ENCODE measurements at regions not wholly inside any gene's neighbourhood (a gene's known extent, or its start where the extent isn't known, plus 50 kb on each side); places are given as distances from the start of the nearest gene placed in this dataset.

DNA sequence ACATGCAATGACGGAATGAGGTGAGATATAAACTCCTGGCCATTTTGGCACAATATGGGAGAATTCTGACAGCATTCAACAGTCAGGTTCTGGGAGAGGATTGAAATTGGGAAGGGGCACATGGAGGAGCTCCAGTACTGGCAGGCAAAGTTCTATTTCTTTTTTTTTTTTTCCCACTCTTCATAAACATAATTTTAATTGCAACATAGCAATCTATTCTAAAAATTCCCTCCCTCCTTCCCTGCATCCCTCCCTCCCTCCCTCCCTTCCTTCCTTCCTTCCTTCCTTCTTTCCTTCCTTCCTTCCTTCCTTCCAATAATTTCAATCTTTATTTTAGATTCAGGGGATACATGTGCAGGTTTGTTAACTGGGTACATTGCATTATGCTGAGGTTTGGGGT, 93.2 kb downstream of the PTCSC3 start:
- DNase-seq: no peak

DNA sequence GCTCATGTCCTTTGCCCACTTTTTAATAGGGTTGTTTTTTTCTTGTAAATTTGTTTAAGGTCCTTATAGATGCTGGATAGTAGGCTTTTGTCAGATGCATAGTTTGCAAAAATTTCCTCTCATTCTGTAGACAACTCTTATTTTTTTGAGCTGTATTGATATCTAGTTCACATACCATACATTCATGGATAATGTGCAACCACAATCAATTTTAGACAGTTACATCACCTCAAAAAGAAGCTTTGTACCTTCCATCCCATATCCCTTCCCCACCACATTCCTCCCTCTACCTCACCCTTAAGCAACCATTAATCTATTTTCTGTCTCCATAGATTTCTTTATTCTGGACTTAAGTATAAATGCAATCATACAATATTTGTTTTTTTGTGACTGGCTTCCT, 98.4 kb downstream of the PTCSC3 start:
- no peak for DNase-seq

DNA sequence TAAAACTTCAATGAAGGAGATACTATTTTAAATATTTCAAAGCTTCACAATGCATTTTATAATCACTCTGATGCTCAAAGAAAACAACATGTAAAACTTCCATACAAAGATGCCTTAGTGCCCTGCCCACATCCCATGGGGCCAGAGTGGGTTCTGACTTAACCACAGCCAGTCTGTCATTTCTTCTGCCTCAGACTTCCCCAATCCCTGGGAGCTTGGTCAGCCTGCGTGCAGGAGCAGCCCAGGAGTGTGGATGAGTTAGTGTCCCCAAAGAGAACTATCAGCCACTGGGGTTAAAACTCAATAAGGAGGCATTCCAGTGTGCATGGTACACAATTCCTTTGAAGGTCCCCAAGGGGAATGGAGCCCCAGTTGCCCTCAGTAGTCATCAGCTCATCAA, 100.3 kb downstream of the PTCSC3 start:
- no peak for DNase-seq

DNA sequence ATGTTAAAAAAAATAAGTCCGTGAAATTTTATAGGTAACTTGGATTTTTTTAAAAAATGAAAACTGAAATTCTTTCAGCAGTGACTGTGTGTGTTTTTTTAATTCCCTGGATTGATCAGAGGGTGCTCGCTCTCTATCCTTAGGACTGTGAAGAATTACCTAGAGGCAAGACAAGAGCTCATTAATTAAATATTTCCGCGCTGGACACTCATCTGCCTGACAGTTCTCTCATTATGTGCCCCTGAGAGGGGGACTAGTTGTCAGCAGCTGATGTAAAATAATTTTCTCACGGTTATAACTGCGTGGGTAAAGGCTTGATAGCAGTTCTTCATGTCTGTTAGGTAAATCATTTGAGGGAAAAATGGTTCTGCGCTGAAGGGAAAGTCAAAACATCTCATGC, 101.3 kb downstream of the PTCSC3 start:
- no peak for DNase-seq

DNA sequence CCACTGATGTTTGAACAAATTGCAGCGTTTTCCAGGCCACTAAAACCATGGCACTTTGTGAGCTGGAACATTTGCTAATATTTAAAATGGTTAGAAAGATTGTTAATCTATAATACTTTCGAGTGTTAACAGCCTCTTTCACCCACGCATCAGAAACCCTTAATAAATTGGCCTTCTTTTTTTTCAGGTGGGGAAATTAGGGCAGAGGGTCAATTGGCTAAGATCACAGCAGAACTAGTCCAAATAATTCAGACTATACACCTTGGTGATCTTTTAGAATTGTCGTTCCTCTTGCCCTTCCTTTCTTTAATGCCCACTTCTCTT, 105.8 kb downstream of the PTCSC3 start:
- DNase-seq: no peak

DNA sequence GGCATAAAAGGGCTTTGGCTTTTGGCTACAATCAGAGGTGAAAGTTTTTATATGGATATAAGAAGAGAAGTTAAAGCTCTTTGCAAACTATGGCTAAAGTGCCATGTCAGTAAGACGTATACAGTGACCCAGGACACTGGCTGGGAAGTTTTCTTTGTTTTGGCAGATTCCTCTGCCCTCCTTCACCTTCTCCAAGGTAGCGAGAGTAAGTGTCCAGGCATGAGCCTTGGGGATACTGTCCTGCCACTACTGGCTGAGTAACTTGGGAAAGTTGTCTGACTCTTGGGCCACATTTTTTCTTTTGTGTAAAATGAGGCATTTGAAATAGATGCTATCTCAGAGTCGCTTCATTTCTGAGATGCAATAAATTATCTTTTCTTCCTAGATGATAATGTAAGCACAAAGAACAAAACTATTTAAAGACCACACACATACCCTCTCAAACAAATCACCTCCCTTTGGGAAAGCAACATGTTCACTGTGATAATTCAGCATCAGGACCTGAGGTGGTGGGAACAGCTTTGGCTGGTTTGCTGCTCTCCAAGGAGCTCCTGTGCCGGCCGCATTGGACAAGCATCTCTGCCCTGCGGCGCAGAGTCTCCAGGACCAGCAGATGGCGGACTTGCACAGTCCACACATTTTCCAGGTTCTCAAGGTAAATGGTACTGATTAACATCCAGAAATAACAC, 106.3 kb downstream of the PTCSC3 start:
- DNase-seq: no peak

DNA sequence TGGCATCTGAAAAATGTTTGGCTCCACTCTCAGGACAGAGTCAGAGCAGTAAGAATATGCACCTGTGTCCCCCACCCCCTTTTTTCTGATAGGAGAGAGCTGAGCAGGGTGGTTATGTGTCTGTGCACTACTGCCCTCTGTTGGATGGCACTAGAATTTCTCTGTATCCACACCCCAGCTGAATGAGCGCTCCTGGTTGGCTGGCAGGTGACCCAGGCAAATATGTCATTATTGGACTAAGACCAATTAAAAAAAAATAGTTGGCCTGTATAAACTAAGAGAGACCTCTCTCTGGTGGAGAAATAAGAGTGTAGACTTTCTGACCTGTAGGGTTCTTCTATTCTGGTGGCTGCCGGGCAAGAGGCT, 107.0 kb downstream of the PTCSC3 start:
- peak; percentile 3 for DNase-seq

DNA sequence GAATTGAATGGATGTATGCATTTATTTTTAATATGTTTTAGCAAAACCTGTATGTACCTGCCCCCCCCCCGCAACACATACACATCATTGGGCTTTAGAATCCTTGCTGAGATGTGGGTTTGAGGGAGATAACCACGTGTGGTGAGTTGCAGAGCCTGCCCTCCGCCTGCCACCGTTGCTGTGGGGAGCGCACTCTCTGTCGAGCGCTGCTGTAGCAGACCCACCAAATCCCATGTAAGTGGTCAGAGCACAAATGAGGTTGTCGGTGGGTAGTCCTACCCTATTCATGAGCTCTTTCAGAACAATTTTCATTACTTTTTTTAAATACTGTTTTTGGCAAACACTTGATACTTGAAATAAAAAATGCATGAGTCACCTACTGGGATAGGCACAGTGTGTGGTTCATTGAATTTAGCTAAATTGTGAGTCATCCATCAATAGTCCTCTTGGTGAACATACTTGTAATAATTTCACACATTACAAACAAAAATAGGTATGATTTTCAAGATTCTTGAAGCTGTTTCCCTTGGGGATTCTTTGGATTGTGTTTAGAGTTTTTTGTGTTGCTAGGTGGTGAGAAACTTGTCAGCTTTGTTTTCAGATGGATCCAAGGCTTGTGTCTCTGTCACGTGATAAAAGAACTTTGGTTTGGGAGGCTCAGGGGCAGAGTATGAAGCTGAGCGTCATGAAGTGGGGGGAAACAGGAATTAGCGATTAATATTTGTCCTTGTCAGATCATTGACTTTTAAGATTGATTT, 107.6 kb downstream of the PTCSC3 start:
- DNase-seq: no peak

DNA sequence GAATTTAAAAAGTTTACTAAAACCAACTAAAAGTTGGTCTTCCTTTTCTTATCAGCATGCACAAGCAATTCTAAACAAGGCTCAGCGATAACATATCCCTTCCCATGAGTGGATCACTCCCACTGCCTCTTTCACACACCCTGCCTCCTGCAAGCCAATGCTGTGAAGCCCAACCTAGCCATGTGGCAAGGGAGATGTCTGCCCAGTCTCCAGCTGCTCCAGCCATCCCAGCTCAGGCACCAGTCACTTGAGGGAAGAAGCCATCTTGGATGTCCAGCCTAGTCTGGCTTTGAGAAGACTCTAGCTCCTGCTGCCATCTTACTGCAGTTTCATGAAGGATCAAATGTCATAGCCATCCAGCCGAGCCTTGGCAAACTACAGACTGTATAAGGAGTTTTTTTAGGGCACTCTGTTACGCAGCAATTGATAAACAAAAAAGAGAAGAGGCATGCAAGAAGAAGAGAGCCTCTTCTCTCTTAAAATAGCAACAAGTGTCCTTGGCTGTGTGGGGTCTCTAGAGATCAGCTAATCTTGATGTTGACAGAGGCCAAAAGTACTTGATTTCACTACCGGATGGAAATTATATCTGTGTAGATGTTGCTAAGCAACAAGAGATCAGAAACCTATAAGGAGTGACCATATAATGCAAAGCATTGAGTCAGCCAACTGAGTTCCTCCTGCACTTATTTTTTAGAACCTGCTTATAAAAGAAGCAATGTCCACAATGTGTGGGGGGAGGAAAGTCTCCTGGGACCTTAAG, 108.9 kb downstream of the PTCSC3 start:
- no peak for DNase-seq

DNA sequence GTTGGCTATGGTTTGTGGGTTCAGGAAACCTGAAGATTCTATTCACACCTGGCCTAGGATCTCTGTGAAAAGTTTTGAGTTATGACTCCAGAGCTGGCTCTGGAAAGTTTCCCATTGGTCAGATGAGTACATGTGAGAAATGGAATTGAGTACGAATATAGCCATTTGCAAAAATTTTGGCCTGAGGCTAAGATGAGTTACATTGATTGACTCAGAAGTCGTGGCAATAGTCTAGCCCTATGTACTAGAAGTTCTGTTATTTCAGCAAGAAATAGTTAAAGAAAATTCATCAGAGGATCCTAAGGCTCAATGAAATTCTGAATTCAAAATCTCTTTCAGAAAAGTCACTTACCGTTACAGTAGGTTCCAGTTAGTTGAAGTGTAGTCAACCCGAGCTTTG, 109.9 kb downstream of the PTCSC3 start:
- DNase-seq: no peak

DNA sequence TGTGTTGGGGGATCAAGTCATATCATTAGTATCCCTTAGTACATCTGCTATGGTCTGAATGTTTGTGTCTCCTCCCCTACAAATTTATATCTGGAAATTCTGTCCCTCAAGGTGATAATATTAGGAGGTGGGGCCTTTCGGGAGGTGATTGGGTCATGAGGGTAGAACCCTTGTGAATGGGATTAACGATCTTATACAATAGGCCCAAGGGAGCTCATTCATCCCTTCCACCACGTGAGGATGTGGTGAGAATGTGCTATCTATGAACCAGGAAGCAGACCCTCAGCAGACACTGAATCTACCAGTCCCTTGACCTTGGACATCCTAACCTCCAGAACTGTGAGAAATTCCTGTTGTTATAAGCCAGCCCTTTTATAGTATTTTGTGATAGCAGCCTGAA, 110.7 kb downstream of the PTCSC3 start:
- no peak for DNase-seq

DNA sequence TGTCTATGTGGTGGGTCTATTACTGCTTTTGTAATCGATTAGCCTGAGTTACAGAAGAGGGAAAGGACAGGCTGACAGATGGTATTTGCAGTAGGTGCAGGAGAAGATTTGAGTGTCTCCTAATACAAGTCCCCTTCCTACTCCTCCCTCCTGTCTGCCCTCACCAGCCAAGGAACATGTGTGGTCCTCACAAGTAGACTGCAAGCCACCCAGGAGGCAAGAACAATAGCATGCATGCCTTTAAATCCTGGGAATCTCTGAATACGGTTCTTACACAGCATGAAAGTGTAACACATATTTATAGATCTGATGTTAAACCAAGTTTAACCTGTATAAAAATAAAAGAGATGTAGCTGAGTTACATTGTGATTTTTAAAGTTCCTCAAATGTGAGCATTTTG, 117.0 kb downstream of the PTCSC3 start:
- no peak for DNase-seq

DNA sequence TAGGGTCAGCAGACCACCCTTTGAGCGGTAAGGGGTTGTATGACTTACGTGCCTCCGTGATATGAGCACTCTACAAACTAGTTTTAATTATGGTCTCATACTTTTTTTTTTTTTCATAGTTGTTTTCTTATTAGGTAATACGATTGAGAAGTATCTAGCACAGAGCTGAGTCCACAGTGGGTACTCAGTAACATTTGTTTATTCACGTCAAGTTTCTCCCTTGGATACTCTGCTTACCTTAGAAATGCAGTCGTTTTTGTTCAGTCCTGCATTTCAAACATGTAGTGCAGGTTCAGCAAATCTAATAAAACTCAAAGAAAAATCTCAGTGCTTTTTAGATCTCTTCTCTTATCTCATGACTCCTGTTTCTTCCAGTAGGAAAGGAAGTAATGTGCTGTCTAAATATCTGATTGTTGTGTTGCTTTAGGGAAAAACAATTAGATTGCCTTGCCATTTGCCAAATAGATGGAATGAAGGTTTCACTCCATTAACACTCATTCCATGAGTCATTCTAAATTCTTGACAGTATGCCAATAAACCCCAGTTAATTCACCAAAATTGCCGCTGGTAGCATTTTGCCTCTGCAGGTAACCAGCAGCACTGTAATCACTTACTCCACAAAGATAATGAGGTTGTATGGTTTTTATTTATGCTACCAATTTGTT, 118.9 kb downstream of the PTCSC3 start:
- DNase-seq: no peak

DNA sequence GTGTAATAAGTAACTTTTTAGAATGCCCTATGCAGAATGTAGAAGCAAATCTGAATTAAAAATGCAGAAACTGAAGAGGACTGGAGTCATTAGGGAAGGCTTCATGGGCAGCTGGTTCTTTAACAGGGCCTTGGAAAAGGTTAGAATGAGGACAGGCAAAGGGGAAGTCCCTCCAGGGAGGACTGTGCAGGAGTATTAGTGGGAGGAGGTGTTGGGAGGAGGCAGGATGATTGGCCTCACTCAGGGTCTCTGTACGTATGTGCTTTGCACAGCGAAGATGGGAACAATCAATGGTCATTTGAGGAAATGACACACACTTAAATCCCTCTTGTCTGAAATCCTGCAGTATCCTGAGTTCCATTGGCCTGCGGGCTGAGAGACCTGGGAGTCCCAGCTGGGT, 119.7 kb downstream of the PTCSC3 start:
- no peak for DNase-seq

DNA sequence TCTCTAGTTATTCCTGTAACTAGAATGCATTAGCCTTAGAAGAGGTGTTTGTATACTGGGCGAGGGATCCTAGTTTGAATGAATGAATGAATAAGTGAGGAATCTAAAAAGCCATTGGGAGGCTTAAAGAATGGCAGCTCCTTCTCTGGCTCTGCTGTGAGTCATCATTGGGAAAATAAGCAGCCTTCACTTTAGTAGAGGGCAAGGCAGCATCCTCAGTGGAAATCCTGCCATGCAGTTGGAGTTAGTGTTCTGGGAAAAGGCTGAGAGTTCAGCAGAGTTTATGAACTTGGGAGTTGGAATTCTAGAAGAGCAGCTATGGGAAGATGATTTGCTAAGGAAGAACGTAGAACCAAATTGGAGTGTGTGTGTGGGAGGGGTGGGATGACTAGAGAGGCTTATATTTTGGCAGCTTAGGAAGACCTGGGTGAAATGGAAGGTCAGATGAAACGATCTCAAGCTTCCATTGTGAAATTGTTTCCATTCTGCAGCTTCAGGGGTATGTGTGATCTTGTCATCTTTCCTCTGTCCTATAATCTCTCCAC, 120.8 kb downstream of the PTCSC3 start:
- DNase-seq: no peak

DNA sequence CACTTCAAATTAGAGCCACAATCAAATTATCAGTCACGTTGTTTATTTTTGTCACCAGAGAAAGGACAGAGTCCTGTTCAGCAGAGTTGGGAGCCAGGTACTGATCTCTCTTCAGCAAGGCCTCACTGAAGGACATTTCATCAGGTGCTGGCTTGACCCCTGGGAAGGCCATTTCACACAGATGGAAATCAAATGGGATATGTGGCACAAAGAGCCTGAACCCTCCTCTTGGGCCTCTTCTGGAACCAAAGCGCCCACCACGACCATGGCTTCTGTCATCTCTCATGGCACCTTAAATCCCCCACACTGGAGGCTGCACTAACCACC, 121.5 kb downstream of the PTCSC3 start:
- DNase-seq: no peak

DNA sequence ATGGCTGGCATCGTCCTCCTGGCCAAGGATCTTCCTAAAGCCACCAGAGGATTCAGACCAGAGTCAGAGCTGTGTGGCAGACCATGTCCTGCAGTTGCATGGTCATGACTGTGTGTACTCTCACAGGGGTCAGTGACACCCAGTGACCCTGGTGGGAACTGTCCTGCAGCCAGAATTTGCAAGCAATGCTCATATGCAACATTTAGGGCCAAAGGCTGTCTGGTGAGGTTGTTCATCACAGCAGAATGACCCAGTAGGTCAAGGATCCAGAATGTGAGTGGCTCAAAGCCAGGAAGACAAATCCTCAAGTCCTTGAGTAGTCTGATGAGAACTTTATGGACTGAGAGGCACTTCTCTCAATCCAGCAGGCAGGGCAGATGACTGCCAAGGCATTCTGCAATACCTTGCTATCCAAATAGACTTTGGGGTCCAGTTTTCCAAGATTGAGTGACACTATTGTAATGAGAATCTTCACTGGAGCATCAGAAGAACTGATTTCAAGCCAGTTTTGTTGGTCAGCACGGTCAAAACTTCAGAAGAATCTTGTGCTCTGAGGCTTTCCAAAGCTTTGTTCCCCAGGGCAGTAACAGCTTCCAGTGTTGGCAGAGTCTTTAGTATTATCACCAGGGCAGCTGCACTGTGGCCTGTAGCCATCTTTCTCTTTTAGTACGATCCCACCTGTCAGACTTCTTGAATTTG, 122.0 kb downstream of the PTCSC3 start:
- DNase-seq: no peak

DNA sequence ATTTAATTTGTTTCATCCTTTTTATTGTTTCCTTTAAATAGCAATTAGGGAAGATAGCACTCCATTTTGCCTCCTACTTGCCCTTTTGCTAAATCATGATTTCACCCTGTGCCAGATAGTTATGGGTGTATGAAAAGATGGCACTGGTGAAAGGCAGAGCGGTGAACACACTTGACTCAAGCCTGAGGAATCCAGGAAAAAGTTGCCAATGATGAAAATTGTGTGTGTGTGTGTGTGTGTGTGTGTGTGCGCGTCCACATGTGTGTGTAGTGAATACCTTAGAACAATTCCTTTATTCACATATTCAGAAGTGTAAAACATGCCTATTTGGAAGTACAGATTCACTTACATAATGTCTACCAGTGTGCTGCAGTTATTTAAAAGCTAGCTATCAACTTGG, 123.8 kb downstream of the PTCSC3 start:
- no peak for DNase-seq

DNA sequence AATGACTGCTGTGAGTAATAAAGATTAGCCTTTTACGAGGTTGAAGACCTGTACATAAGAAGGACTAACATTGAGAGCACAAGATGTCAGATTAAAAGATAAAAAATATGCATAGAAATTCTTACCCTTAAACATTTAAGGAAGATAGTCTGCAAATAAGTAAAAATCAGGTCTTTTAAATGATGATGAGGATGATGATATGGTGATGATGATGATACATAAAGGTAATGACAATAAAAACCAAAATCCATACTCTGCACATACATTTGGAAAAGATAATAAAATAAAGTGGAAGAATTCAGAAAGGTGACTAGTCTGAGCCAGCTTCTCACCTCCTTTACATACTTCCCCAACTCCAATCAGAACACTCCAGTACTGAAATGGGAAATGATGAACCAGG, 124.5 kb downstream of the PTCSC3 start:
- no peak for DNase-seq

DNA sequence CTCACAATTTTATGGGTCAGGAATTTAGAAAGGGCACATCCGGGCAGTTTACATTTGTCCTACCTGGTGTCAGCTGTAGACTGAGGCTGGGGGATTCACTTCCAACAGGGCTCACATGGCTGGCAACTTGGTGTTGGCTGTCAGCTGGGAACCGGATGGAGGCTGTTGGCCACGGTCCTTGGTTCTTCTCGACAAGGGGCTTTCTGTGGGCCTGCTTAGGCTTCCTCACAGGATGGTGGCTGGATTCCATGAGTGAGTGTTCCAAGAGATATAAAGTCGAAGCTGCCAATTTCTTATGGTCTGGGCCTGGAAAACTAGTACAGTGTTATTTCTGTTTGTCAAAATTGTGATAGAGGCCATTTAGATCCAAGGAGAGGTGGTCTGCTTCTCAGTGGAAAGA, 127.9 kb downstream of the PTCSC3 start:
- DNase-seq: no peak

DNA sequence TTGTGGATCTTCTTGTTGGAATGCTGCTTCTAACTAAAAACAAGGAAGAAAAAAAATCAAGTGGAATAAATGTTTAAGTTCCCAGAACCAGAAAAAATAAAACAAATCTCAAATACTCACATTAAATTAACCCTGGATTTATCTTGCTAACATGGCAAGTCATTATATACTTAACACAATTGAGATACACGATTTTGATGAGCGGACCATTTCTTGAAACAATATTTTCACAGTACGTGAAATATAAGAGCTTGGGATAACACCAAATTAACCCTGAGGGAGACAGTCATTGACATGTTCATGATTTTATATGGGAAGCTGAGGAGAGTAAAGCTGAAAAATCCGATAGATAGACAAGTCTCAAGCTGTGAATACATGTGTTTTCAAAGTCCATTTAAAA, 128.6 kb downstream of the PTCSC3 start:
- DNase-seq: no peak

DNA sequence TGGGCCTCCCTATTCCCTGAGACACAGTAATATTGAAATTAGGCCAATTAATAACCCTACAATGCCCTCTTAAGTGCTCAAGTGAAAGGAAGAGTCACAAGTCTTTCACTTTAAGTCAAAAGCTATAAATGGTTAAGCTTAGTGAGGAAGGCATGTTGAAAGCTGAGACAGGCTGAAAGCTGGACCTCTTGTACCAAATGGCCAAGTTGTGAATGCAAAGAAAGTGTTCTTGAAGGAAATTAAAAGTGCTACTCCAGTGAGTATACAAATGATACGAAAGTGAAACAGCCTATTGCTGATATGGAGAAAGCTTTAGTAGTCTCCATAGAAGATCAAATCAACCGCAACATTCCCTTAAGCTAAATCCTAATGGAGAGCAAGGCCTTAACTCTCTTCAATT, 140.8 kb downstream of the PTCSC3 start:
- no peak for DNase-seq

DNA sequence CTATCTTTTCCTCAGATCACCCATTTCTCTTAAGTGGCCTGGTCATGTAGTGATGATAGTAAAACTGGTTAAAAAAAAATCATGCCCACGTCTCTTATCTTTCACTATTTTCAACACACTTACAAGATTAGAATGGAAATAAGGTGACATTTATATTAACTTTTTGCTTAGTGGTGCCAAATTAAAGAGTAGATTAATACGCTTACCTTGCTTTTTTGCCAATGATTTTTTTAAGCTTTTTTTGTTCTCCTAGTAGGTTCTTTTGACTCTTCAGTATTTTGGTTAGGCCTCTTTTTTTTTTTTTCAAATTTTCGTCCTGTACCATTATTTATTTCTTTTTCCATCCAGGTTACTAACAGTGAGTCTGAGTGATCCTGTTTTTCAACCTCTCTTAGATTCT, 147.9 kb downstream of the PTCSC3 start:
- DNase-seq: no peak

All from CD4-positive, alpha-beta T cell treated with Interleukin-4 for 4 hours (primary cell).